Keratinocyte (primary cell): ENCODE measurements at regions not wholly inside any gene's neighbourhood (a gene's known extent, or its start where the extent isn't known, plus 50 kb on each side); places are given as distances from the start of the nearest gene placed in this dataset.

Experiments used
- DNase-seq: peaks from one replicate; pipeline ENCODE4 v3.0.0-alpha.2; 2011; ENCODE audit warnings: low read depth, missing footprints, low spot score
- FAIRE-seq: peaks from 2 replicates; lab custom pipeline; 2011; peaks lifted over from hg19 to GRCh38; lab: Jason Lieb, UNC
- H2AFZ ChIP-seq: 2 replicates; pipeline ENCODE4 v1.6.0; 2012; ENCODE audit warnings: low read length, control low read depth, inconsistent platforms; ENCODE audit not compliant: control insufficient read depth
- H3K27ac ChIP-seq: 2 replicates; pipeline ENCODE4 v1.5.1; 2011; ENCODE audit warnings: low read length; ENCODE audit not compliant: control insufficient read depth, insufficient read depth
- H3K27me3 ChIP-seq: 3 replicates; pipeline ENCODE4 v1.6.0; 2011; ENCODE audit warnings: low read length; ENCODE audit not compliant: control insufficient read depth, insufficient read depth; ENCODE audit errors: extremely low read depth
- H3K36me3 ChIP-seq, 2 experiments: 2 replicates in 1 of 2; 3 replicates in 1 of 2; pipeline ENCODE4 v1.5.1; 2011; ENCODE audit warnings: low read length in 2 of 2, mild to moderate bottlenecking in 1 of 2; ENCODE audit not compliant: control insufficient read depth in 2 of 2, insufficient read depth in 2 of 2; ENCODE audit errors: extremely low read depth in 1 of 2
- H3K4me1 ChIP-seq: 3 replicates; pipeline ENCODE4 v1.5.1; 2011; ENCODE audit warnings: low read length; ENCODE audit not compliant: control insufficient read depth, insufficient read depth; ENCODE audit errors: extremely low read depth
- H3K4me2 ChIP-seq: 3 replicates; pipeline ENCODE4 v1.6.0; 2011; ENCODE audit warnings: low read depth, low read length; ENCODE audit not compliant: control insufficient read depth, insufficient read depth; ENCODE audit errors: extremely low read depth
- H3K4me3 ChIP-seq, 3 experiments: fragments of 200-600 bp in 1 of 3; sonication (generic) in 1 of 3; 2 replicates in 2 of 3; 3 replicates in 1 of 3; pipeline ENCODE4 v1.5.1; 2011 to 2016; ENCODE audit warnings: low read length in 3 of 3, mild to moderate bottlenecking in 3 of 3, control low read depth in 2 of 3, inconsistent platforms in 1 of 3, low read depth in 1 of 3, mixed read lengths in 1 of 3, mixed run types in 1 of 3, moderate library complexity in 1 of 3; ENCODE audit not compliant: control insufficient read depth in 2 of 3, insufficient read depth in 2 of 3; ENCODE audit errors: extremely low read depth in 1 of 3
- H3K79me2 ChIP-seq: 2 replicates; pipeline ENCODE4 v1.6.0; 2012; ENCODE audit warnings: low read length; ENCODE audit not compliant: control insufficient read depth, insufficient read depth
- H3K9ac ChIP-seq: 3 replicates; pipeline ENCODE4 v1.6.0; 2011; ENCODE audit warnings: low read length; ENCODE audit not compliant: control insufficient read depth, insufficient read depth; ENCODE audit errors: extremely low read depth
- H3K9me1 ChIP-seq: 3 replicates; pipeline ENCODE4 v1.6.0; 2011; ENCODE audit warnings: low read length; ENCODE audit not compliant: control insufficient read depth, insufficient read depth; ENCODE audit errors: extremely low read depth
- H3K9me3 ChIP-seq: 2 replicates; pipeline ENCODE4 v1.5.1; 2012; ENCODE audit warnings: low read depth, low read length; ENCODE audit not compliant: control insufficient read depth
- H4K20me1 ChIP-seq: 3 replicates; pipeline ENCODE4 v1.6.0; 2011; ENCODE audit warnings: low read length; ENCODE audit not compliant: control insufficient read depth, insufficient read depth; ENCODE audit errors: extremely low read depth
- EZH2 ChIP-seq: IDR thresholded peaks from one replicate; pipeline ENCODE4 v1.6.1; 2012; ENCODE audit warnings: inconsistent platforms, mild to moderate bottlenecking, low read length, moderate library complexity
- dilution Hi-C: fragments of 300-500 bp; cut with MboI; formaldehyde crosslinking; loops from one replicate; pipeline ENCODE4 v1.7.0; 2020; ENCODE audit warnings: low sequenced_read_pairs; ENCODE audit not compliant: extremely low pct_ligation_motif_present
- TF ChIP-seq, protein P1 (sequence below), 3 experiments: IDR thresholded peaks in 1 of 3; conservative IDR thresholded peaks in 1 of 3; optimal IDR thresholded peaks in 1 of 3; 2 replicates in 2 of 3; 3 replicates in 1 of 3; pipeline versions ENCODE3 to v1.5.1; 2011; ENCODE audit warnings: low read length in 3 of 3, mild to moderate bottlenecking in 3 of 3, moderate library complexity in 2 of 3, control low read depth in 1 of 3, inconsistent platforms in 1 of 3; ENCODE audit not compliant: insufficient read depth in 2 of 3; ENCODE audit errors: extremely low read depth in 1 of 3

DNA sequence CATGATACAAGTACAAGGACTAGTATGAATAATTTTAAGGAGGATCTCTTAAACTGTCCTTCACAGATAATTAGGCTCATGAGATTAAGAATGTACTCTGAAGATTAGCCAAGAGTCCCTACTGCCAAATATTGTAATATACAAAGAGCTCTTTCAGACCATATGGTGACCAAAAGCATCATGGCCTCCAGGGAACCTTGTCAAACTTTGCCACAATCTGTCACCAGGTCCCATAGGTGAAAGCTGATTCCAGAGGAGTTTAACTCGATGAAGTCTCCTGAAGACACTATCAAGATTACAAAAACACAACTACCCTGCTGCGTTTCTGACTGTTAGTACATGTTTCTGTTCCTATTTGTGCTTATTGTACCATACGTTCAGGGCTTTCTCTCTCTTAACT, 395.4 kb upstream of the ITGA1 start:
- H3K4me3 ChIP-seq = no peak overlapping the region
- H3K27me3 ChIP-seq = no peaks in the 10 kb centered on the region
- DNase-seq (no peak), FAIRE-seq (no peak)
- dilution Hi-C loops = no loop called here
- TF ChIP-seq EZH2 = no peak
- TF ChIP-seq, protein P1, sequence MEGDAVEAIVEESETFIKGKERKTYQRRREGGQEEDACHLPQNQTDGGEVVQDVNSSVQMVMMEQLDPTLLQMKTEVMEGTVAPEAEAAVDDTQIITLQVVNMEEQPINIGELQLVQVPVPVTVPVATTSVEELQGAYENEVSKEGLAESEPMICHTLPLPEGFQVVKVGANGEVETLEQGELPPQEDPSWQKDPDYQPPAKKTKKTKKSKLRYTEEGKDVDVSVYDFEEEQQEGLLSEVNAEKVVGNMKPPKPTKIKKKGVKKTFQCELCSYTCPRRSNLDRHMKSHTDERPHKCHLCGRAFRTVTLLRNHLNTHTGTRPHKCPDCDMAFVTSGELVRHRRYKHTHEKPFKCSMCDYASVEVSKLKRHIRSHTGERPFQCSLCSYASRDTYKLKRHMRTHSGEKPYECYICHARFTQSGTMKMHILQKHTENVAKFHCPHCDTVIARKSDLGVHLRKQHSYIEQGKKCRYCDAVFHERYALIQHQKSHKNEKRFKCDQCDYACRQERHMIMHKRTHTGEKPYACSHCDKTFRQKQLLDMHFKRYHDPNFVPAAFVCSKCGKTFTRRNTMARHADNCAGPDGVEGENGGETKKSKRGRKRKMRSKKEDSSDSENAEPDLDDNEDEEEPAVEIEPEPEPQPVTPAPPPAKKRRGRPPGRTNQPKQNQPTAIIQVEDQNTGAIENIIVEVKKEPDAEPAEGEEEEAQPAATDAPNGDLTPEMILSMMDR (optimal IDR thresholded peaks at IDR 0.05 in 1 of 3, IDR thresholded peaks at IDR 0.05 in 1 of 3, conservative IDR thresholded peaks at IDR 0.05 in 1 of 3; ENCODE audit: extremely low read depth in 1 of 3, insufficient read depth in 2 of 3, low read length in 3 of 3) = no peak
- no peak overlapping the region for H3K27ac ChIP-seq
- H3K9ac ChIP-seq = no peak overlapping the region
- no peak overlapping the region for H2AFZ ChIP-seq
- no peaks in the 10 kb centered on the region for H3K79me2 ChIP-seq
- no peaks in the 10 kb centered on the region for H3K4me1 ChIP-seq
- H3K4me2 ChIP-seq = no peak overlapping the region
- no peaks in the 10 kb centered on the region for H3K9me1 ChIP-seq
- no peaks in the 10 kb centered on the region for H3K9me3 ChIP-seq
- no peaks in the 10 kb centered on the region for H4K20me1 ChIP-seq
- no peaks in the 10 kb centered on the region for H3K36me3 ChIP-seq

DNA sequence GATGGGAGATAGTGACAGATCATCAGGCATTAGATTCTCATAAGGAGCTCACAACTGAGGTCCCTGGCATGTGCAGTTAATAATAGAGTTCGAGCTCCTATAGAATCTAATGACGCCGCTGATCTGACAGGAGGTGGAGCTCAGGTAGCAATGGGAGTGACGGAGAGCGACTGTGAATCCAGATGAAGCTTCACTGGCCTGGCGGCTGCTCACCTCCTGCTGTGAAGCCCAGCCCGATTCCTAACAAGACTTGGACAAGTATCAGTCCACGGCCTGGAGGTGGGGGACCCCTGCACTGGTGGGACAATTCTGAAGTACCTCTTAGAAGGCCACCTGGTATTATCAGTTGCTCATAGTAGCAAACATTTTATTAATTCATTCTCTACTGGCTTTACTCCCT, 377.9 kb upstream of the ITGA1 start:
- Histone ChIP-seq H3K9ac (no peak overlapping the region), H3K9me3 (no peaks in the 10 kb centered on the region), H3K4me2 (no peak overlapping the region), H3K27ac (no peak overlapping the region), H3K4me3 (no peak overlapping the region), H3K36me3 (no peaks in the 10 kb centered on the region), H4K20me1 (no peaks in the 10 kb centered on the region), H3K4me1 (no peaks in the 10 kb centered on the region), H3K27me3 (no peaks in the 10 kb centered on the region), H2AFZ (no peak overlapping the region), H3K79me2 (no peaks in the 10 kb centered on the region), H3K9me1 (no peaks in the 10 kb centered on the region)
- DNase-seq (no peak), FAIRE-seq (no peak)
- dilution Hi-C loops = no loop called here
- TF ChIP-seq EZH2 = no peak
- TF ChIP-seq, protein P1 (optimal IDR thresholded peaks at IDR 0.05 in 1 of 3, IDR thresholded peaks at IDR 0.05 in 1 of 3, conservative IDR thresholded peaks at IDR 0.05 in 1 of 3; ENCODE audit: extremely low read depth in 1 of 3, insufficient read depth in 2 of 3, low read length in 3 of 3) = no peak
